ENCODE measurements at regions not wholly inside any gene's neighbourhood (a gene's known extent, or its start where the extent isn't known, plus 50 kb on each side); places are given as distances from the start of the nearest gene placed in this dataset.
"Not testable (repeated sequence)": the region's sequence is repeated elsewhere in the genome, so short reads cannot be mapped to it uniquely, and the experiment has no call there.

DNA sequence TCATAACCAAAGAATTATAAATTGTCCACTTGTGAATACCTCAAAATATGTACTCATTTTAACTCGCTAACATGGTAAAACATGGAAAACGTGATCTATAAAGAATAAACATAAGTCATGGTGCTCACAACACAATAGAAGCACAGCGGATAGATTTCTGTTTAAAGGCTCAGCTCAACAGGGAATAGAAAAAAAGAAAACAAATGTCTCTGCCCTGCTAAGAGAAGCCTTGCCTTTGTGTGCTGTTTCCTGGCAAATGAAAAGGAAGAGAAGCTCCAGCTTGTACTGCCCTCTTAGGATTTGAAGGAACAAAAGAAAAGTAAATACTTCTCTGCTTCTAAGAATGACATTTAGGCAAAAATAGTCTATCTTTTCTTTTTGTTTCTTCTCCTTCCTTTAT, 121.0 kb upstream of the KRR1 start:
- H3K27ac ChIP-seq, result no peak overlapping the region
- no peak for TF ChIP-seq CTCF (conservative IDR thresholded peaks at IDR 0.05)

DNA sequence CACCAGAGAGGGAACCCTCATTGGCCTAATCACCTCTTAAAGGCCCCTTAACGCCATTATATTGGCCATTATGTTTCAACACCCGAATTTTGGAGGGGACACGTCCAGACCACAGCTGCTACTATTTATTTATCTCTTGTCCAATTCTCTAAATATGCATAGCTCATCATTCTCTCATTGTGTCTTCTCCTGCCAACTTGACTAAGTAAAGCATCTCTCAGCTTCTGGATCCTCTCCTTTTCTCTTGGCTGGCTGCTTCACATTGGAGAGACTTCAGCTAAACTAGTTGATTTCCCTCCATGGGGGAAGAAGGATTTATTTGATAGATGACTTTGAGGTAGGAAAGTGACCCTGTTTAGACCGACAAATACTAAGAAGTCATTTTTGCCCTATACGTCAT, 120.4 kb upstream of the KRR1 start:
- TF ChIP-seq CTCF (conservative IDR thresholded peaks at IDR 0.05), result no peak
- H3K27ac ChIP-seq, result no peak overlapping the region

GRCh38 chr12:75630091-75630490, 118.7 kb upstream of the KRR1 start:
- no peak overlapping the region for H3K27ac ChIP-seq
- no peak for TF ChIP-seq CTCF (conservative IDR thresholded peaks at IDR 0.05)

DNA sequence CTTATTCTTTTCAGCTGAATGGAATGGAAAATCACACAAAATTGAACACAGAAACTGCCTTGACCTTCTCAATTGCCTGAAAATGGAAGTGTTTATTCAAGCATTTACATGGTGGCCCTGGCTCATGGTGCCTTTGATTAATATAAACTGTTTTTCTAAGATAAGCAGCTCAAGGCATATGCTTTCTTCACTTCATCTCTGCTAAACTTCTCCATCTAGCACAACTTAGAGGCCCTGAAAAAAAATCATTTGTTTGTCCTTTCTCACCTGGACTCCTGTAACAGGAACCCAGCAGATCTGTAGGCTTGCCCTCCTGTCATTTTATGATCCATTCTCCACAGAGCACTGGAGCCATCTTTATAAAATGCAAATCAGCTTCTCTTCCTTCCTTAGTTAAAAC, 117.5 kb upstream of the KRR1 start:
- no peak overlapping the region for H3K27ac ChIP-seq
- no peak for TF ChIP-seq CTCF (conservative IDR thresholded peaks at IDR 0.05)

GRCh38 chr12:75628511-75628910, 117.1 kb upstream of the KRR1 start:
- no peak overlapping the region for H3K27ac ChIP-seq
- no peak for TF ChIP-seq CTCF (conservative IDR thresholded peaks at IDR 0.05)

DNA sequence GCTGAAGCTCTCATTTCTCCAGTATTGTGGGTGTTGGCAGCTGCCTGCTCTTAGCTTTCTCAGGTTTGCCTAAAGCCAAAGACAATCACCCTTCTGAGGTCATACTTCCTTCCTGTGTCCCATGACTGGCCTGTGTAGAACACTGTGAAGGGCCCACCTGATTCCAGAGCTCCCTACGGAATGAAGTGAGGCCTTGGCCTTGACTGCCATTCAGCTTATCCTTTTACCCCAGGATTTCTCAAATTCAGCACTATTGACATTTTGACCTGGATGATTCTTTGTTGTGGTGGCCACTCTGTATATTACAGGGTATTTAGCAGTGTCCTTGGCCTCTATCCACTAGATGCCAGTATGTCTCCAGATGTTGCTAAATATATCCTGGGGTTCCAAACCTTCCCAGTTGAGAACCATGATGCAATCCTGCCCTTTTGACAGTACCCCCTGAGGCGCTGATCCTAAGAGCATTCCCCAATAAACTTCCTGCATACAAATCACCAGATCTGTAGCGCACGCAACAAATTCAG, 112.3 kb upstream of the KRR1 start:
- TF ChIP-seq CTCF (conservative IDR thresholded peaks at IDR 0.05), result peak; percentile 42
- H3K27ac ChIP-seq, result no peak overlapping the region

GRCh38 chr12:75622492-75622891, 111.1 kb upstream of the KRR1 start:
- TF ChIP-seq CTCF (conservative IDR thresholded peaks at IDR 0.05), result no peak
- no peak overlapping the region for H3K27ac ChIP-seq

GRCh38 chr12:75614396-75614795, 103.0 kb upstream of the KRR1 start:
- H3K27ac ChIP-seq, result not testable (repeated sequence)
